ENCODE measurements at regions not wholly inside any gene's neighbourhood (a gene's known extent, or its start where the extent isn't known, plus 50 kb on each side); places are given as distances from the start of the nearest gene placed in this dataset.
"Not testable (repeated sequence)": the region's sequence is repeated elsewhere in the genome, so short reads cannot be mapped to it uniquely, and the experiment has no call there.

DNA sequence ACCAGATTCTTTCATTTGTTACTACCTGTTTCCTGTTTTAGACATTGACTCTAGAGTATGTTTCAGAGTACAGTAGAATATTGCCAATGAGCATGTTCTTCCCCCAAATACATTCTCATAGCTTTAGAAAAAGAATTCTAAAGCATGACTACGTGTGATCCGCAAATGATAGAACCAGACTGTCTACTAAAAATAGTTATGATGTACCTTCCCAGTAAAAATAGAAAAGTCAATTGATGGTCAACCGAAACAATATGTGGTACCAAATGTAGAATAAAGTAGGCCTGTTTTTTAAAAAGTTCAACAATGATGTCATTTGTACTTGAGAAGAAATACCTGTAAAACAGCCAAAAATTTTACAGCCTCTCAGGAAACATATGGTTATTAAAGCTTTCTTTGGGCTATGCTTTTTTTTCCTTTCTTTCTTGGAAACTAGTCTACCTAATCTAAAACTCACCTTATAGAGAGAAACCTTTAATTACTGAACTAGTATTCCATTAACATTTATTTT, 130.1 kb upstream of the MTHFD1L start:
- FAIRE-seq (no peak), DNase-seq (ENCODE audit: low spot score) (no peak)

DNA sequence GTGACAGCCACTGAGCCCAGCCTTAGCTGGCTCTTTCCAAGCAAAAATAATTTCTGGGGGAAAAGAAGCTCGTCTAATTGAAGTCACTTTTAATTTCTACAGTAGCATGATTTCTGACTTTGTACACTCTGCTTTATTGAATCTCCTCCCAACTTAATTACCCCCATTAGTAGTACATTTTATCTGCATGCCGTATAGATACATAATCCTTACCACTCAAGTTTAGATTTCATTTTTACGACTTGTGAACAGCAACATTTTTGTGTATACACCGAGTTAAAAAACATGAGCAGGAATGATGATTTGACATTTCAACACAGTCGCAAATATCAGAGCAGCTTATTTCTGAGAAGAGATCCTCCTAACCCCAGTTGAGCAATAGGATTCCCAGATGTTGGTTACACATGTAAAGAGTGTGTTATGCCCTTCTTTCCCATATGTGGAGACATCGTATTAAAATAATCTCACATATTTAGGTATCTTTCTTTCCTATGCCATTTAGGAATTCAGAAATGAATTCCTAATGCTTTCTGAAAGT, 127.3 kb upstream of the MTHFD1L start:
- no peak for FAIRE-seq
- DNase-seq (ENCODE audit: low spot score) = no peak

DNA sequence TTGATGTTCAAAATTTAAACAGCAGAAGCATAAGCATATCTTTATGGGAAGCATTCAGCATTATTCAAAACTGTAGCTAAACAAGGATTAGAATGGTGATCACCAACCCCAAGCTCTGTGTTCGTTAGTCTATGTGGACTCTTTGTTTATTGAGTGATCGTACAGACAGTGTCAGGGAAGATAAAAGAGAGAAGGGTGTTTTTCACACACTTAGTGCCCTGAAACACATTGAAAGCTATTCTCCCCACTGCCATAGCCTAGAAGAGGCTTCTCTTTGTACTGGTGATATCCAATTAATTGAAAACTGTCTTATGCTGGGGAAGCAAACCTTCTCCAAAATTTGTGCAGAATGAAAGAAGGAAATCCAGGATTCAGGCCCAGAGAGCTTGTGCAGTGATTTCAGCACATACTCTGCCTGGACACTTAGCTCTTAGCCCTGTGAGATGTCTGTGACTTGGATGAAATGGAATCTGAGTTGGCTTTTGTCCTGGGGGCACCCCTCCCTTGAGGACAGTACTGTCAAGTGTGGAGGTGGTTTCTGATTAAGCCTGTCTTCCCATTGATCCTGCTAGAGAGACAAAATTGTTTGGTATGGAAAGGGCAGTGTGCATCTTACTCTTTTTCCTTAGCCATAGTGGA, 125.7 kb upstream of the MTHFD1L start:
- no peak for FAIRE-seq
- DNase-seq (ENCODE audit: low spot score) = no peak

DNA sequence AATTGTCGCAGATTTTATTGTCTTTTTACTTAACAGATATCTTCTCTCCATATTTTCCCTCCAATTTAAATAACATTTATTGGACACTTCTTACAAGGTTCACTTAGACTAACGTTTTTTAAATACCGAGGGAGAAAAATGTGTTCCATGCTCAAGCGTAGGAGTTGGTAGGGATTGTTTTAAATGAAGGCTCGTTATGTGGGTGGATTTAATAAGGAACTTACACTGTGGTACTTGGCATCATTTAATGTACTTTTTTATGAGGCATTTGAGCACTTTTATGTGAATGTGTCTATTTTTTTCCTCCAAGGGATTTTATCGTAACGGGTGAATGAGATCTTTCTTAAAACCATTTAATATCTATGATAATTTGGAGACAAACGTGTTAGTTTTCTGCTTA, 125.0 kb upstream of the MTHFD1L start:
- FAIRE-seq = no peak

DNA sequence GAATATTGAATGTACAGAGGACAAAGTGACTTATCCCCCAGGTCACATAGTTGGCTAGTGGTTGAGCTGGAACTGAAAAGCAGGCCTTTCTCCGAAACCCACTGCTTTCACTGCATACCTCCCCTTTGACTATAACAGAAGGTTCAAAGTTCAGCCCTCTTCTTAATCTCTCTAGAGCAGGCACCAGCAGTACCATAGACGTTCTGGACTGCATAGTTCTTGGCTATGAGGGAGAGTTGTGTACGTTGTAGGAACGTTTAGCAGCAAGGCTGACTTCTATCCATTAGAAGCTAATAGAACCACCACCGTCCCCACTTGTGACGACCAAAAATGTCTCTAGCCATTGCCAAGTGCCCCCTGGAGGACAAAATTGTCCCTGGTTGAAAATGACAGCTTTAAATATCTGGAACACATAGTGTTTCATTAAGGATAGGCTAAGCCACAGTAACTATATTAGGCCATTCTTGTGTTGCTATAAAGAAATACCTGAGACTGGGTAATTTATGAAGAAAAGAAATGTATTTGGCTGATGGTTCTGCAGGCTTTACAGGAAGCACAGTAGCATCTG, 123.8 kb upstream of the MTHFD1L start:
- no peak for DNase-seq (ENCODE audit: low spot score)
- FAIRE-seq = no peak

More for the DNA sequence above, 125.0 kb upstream of the MTHFD1L start:
- DNase-seq (ENCODE audit: low spot score) = no peak

DNA sequence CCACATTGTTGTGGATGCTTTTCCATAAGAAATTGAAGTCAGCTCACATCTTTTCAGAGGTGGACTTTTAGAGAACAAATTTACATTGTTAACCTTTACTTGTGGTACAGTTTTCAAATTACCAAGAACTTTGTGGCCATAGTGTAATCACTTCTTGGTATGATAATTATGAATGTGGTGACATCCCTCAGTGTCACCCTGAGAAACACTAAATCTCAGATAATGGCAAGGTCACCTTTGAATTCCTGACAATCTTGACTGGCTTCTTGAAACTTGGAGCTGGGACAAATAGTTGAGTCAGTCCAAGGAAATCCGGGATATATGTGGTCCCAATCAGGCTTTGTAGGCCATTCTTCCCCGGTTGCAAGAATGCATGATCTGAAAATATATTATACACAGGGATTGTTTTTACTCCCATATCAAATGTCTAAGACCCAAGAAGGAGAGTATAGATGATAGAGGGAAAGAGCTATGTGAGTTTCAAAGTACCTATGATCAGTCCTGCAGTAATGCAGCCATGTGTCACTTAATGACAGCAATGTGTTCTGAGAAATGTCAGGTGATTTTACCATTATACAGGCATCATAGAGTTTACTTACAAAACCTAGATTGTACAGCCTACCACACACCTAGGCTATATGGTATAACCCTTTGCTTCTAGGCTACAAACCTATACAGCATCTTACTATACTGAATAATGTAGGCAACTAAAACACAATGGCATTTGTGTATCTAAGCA, 120.8 kb upstream of the MTHFD1L start:
- no peak for DNase-seq (ENCODE audit: low spot score)
- FAIRE-seq = no peak

DNA sequence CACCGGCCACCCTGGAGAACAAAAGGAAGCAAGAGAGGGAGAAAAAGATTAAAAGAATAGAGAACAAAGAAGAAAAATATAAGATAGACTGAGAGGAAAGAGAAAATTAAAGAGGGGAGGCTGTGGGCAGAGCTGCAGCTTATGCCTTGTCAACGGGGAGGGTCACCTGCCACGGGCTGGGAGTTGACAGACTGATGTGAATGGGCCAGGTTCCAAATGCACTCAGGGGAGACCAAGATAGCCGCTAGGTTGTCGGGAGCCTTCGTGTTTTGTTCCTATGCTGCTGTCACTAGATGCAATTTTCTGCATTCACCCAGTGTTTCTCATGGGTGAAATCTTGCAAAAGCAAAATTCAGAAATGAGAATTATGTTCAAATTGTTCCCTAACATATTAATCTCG, 119.6 kb upstream of the MTHFD1L start:
- DNase-seq (ENCODE audit: low spot score) (no peak), FAIRE-seq (no peak)

DNA sequence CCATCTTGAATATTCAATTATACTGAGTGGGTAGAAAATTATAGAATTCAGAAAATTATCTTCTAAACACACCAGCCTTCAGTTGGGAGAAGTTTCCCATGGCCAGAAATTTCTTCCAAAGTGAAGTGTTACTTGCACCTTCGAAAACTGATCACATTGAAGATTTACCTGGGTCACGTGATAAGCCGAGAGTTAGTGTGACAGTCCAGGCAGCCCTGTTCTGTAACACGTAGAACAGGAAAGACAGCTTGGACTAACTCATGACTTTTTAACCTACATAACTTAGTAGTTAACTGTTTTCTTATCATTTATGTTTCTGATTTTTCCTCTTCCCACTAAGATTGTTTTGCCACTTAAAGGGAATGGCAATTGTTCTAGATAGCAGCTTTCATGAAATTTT, 118.3 kb upstream of the MTHFD1L start:
- FAIRE-seq = no peak

DNA sequence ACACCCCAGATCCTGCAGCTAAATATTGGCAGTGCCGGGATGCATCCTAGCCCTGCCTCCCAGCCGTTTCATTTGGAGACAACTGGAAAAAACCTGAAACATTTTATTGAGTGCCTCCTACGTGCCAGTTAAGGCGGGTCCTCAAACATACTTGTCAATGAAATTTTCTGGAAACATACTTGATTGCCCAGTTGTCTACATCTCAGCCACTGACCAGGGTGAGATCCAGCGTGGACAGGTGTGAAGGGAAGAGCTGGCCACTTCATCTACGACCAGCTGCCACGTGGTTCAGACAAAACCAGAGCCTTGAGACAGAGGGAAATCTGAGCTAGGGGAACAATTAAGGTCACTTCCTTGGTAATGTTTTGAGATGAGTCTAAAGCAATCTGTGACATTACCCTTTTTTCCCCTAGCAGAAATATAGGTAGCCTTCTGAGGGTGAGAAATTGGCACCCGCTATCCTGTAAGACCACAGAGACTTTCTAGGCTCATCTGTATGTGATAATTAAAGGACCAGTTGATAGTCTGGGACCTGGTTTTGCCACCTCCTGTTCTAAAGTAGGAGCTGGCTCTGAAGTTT, 116.3 kb upstream of the MTHFD1L start:
- FAIRE-seq (no peak), DNase-seq (ENCODE audit: low spot score) (no peak)

More for the DNA sequence above, 118.3 kb upstream of the MTHFD1L start:
- no peak for DNase-seq (ENCODE audit: low spot score)

DNA sequence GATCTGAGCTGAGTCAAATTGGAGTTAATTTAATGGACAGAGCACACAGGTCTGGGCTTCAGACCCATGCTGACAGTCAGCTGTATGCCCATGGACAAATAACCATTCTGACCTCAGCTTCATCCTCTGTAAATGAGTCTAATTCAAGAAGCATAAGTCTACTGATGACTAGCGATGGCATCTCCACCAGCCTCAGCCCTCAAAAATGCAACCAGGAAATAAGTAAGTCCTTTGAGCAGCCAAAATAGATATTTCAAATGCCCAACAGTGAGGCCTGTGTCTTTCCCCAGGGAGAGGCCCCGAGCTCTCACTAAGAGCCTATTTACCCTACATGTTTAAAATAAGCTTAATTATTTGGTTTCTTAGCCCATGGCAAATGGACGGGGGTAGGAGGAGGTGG, 114.2 kb upstream of the MTHFD1L start:
- no peak for FAIRE-seq
- no peak for DNase-seq (ENCODE audit: low spot score)

DNA sequence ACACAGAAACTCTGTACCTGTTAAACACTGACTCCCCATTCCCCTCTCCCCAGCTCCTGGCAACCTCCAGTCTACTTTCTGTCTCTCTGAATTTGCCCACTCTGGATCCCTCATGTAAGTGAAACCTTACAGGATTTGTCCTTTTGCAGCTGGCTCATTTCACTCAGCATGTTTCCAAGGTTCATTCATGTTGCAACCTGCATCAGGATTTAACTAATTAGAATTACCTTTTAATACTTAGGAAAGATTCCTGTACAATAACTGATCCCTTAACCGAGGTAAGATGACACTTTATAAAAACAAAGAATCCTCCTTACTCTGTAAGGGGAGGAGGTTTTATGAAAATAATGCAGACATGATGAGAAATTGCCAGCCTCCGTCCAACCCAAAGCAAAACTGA, 113.1 kb upstream of the MTHFD1L start:
- DNase-seq (ENCODE audit: low spot score) (no peak), FAIRE-seq (no peak)

DNA sequence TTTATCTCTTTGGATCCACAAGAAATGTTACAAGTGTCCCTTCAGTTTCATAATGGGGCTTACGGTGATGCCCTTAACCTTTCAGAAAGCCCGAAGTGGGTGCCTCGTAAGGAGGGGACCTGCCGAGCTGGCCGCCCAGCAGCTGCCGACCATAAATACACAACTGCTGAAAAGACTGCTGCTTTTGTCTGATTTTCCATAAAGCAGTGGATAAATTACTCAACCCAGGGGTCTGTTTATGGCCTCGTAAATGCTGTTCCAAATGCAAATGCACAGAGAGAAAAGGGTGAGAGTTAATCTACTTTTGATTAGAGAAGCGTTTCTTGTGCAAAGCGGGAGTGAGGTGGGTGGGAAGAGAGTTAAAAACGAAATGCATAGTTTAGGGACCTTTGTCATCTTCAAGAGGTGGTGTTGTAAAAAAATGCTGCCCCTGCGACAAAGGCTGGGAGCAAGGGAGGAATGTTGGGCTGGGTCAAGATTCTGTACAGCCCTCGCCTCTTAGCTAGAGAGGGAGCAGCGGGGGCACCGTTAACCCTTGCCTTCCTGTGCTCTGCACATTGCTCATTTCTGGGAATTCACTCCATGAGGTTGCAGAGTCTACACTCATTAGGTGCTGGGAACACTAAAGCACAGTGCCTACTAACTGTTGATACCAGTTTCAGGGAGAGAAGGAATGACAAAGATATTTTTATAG, 112.0 kb upstream of the MTHFD1L start:
- FAIRE-seq = no peak
- peak; percentile 47 for DNase-seq (ENCODE audit: low spot score)

DNA sequence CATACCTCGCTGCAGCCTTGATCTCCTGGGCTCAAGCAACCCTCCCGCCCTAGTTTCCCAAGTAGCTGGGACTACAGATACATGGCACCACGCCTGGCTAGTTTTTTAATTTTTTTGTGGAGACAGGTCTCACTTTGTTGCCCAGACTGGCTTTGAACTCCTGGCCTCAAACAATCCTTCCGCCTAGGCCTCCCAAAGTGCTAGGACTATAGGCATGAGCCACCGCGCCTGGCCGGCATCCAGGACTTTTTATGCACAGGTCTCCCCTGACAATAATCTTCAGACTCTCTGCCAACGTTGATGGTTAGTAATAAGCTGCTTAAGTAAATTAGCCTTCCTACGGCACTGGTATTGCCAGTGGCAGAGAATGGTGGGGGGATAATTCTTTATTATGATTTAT, 110.5 kb upstream of the MTHFD1L start:
- no peak for DNase-seq (ENCODE audit: low spot score)
- no peak for FAIRE-seq

DNA sequence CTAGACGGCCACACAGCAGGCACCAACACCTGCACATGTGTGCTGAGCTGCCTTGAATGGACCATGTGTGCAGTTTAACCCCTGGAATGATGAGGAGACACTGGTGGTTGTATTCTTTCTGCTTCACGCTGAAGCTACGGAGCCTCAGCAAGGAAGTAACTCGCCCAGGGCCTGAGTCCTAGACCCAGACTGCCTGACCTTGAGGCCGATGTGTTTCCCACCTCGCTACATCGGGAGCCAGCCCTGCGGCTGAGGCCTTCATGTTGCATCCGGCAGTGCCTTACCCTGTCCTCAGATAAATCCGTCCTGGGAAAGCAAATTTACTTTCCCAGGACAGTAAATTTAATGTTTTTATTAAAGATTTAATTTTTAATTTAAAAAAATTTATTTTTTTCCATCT, 110.0 kb upstream of the MTHFD1L start:
- no peak for DNase-seq (ENCODE audit: low spot score)

DNA sequence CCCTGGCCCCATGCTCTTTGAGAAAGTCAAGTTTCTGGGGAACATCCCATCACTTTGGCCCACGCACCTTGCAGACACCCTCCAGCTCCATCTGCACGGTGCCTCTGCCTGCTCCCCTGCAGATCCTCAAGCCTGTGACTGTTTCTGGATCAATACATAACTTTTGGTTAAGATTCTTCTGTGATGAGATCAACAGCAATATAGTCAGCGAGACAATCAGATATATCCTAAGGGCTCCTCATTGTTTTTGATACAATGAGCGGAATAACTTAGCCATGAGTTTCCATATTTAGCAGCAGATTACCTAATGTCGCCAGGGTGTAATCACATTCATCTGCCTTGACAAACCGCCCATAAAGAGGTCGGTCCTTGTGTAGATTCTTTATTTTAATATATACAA, 109.3 kb upstream of the MTHFD1L start:
- peak; percentile 56 for DNase-seq (ENCODE audit: low spot score)
- no peak for FAIRE-seq

More for the DNA sequence above, 110.0 kb upstream of the MTHFD1L start:
- FAIRE-seq = no peak

DNA sequence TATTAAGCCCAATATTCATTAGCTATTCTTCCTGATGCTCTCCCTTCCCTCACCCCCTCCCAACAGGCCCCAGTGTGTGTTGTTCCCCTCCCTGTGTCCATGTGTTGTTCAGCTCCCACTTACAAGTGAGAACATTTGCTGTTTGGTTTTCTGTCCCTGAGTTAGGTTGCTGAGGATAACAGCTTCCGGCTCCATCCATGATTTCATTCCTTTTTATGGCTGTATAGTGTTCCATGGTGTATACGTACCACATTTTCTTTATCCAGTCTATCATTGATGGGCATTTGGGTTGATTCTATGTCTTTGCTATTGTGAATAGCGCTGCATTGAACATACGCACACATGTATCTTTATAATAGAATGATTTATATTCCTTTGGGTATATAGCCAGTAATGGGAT, 107.7 kb upstream of the MTHFD1L start:
- not testable (repeated sequence) for DNase-seq (ENCODE audit: low spot score); FAIRE-seq

DNA sequence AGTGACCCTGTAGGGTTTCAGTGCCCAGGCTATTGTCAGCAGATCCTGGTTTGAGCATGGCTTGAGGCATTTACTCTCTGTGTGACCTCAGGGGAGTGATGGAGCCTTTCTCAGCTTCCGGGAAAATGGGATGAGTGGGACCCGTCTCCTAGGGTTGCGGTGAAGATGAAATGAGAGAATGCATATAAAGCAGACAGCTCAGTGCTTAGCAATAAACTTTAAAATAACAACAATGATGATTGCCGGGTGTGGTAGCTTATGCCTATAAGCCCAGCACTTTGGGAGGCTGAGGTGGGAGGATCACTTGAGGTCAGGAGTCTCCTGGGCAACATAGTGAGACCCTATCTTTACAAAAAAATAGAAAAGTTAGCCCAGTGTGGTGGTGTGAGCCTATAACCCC, 106.0 kb upstream of the MTHFD1L start:
- FAIRE-seq = no peak

DNA sequence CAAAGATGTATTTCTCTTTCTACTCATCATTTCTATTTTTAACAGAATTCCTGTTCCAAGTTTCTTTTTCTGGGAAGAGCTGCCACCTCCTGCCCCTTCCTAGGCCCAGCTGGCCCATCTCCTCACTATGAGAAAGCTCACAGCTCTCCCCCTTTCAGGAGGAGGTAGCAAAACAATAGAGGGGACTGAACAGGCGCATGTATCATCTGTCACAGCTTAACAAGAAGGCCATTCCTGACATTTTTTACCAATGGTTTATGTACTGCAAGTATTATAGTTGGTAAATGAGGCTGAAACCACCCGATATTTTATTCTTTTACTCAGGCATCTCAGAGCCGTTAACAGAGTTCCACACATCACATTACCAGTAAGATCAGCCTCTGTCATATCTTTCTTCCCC, 103.7 kb upstream of the MTHFD1L start:
- DNase-seq (ENCODE audit: low spot score) = no peak
- no peak for FAIRE-seq

More for the DNA sequence above, 106.0 kb upstream of the MTHFD1L start:
- DNase-seq (ENCODE audit: low spot score) = no peak

DNA sequence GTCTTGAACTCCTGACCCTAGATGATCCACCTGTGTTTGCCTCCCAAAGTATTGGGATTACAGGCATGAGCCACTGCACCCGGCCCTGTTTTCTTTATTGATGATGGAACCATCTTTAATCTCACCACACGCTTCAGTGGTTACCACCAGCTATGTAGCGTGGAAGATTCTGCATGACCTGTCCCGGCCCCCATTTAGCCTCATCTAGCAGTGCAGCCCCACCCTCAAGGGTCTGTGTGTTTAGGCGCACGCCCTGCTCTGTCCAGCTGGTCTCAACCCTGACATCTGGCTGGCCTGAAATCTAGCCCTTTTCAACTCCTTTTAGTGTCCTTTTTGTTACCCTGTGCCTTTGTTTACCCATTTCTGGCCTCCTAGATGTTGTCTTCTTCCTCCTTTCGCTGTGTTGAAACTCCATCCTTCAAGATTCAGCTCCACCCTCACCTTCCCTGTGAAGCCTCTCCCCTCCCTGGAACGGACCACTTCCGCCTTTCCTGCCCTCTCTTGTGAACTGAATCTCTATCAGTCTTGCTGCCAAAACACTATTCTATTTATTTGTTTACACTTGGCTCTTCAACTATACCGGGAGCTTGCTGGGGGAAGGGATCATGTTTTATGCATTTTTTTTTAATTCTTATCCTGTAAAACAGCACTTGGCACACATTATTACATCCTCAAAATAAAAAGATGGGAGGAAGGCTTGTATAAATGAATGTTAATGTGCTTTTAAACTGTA, 101.0 kb upstream of the MTHFD1L start:
- FAIRE-seq (no peak), DNase-seq (ENCODE audit: low spot score) (no peak)

DNA sequence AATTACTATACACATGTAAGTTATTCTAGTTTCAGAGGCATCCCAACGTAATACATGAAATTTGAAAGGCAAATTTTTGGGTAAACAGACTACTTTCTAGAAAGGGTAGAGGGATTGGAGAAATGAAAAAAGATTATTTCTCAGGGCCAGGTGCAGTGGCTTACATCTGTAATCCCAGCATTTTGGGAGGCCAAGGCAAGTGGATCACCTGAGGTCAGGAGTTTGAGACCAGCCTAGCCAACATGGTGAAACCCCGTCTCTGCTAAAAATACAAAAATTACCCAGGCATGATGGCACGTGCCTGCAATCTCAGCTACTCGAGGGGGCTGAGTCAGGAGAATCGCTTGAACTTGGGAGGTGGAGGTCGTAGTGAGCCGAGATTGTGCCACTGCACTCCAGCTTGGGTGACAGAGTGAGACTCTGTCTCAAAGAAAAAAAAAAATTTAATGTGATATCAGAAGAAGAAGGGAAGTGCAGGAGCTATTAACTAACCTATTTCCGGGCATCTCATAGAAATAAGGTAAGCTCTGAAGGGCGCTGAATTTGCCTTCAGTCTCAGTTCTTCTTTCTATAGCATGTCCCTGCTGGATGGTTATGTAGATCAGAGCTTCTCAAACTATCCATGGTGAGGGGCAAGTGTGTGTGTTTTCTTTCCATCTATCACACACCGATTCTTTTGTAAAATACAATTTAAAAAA, 100.3 kb upstream of the MTHFD1L start:
- FAIRE-seq = no peak
- DNase-seq (ENCODE audit: low spot score) = no peak
